ENCODE measurements at regions not wholly inside any gene's neighbourhood (a gene's known extent, or its start where the extent isn't known, plus 50 kb on each side); places are given as distances from the start of the nearest gene placed in this dataset.

GRCh38 chr6:144697801-144698200 is 412.7 kb downstream of the UTRN start:
- no peak overlapping the region for H3K4me2 ChIP-seq
- no peaks in the 10 kb centered on the region for H3K79me2 ChIP-seq (ENCODE audit: insufficient read depth, low read depth)
- no peaks in the 10 kb centered on the region for H3K27me3 ChIP-seq (ENCODE audit: insufficient read depth, low read depth)
- TF ChIP-seq, protein P1, sequence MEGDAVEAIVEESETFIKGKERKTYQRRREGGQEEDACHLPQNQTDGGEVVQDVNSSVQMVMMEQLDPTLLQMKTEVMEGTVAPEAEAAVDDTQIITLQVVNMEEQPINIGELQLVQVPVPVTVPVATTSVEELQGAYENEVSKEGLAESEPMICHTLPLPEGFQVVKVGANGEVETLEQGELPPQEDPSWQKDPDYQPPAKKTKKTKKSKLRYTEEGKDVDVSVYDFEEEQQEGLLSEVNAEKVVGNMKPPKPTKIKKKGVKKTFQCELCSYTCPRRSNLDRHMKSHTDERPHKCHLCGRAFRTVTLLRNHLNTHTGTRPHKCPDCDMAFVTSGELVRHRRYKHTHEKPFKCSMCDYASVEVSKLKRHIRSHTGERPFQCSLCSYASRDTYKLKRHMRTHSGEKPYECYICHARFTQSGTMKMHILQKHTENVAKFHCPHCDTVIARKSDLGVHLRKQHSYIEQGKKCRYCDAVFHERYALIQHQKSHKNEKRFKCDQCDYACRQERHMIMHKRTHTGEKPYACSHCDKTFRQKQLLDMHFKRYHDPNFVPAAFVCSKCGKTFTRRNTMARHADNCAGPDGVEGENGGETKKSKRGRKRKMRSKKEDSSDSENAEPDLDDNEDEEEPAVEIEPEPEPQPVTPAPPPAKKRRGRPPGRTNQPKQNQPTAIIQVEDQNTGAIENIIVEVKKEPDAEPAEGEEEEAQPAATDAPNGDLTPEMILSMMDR (conservative IDR thresholded peaks at IDR 0.05; ENCODE audit: low read depth, low read length), result no peak
- no peak overlapping the region for H3K9ac ChIP-seq
- H4K20me1 ChIP-seq (ENCODE audit: insufficient read depth), result no peaks in the 10 kb centered on the region
- no peaks in the 10 kb centered on the region for H3K4me1 ChIP-seq (ENCODE audit: low read depth, poor library complexity, severe bottlenecking)
- no peak overlapping the region for H3K27ac ChIP-seq
- H3K36me3 ChIP-seq (ENCODE audit: insufficient read depth), result no peaks in the 10 kb centered on the region
- H3K4me3 ChIP-seq (IDR thresholded peaks at IDR 0.05; ENCODE audit: insufficient read depth, low read depth, low read length), result no peak overlapping the region
- no peak overlapping the region for H2AFZ ChIP-seq (ENCODE audit: low read depth)

DNA sequence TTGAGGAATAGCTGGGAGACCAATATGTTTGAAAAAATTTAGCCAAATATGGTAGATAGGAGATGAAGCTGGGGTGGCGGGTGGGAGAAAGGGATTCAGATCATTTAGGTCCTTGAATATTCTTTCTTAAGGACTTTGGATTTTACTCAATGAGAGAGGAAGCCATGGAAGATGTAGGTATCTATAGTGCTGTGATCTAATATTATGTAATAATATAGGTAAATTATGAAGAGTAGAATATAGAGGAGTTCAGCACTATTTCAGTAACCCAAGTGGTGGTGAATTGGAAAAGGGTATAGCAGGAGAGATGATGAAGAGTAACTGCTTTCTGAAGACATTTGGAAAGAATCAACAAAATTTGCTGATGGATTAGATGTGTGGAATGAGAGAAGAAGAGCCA is 417.6 kb downstream of the UTRN start:
- TF ChIP-seq, protein P1 (conservative IDR thresholded peaks at IDR 0.05; ENCODE audit: low read depth, low read length), result no peak
- H3K4me1 ChIP-seq (ENCODE audit: low read depth, poor library complexity, severe bottlenecking), result peaks cover 7% of the 10 kb centered on the region
- no peak overlapping the region for H2AFZ ChIP-seq (ENCODE audit: low read depth)
- H3K36me3 ChIP-seq (ENCODE audit: insufficient read depth), result no peaks in the 10 kb centered on the region
- H3K4me2 ChIP-seq, result no peak overlapping the region
- no peaks in the 10 kb centered on the region for H3K79me2 ChIP-seq (ENCODE audit: insufficient read depth, low read depth)
- no peak overlapping the region for H3K4me3 ChIP-seq (IDR thresholded peaks at IDR 0.05; ENCODE audit: insufficient read depth, low read depth, low read length)
- H3K27ac ChIP-seq, result no peak overlapping the region
- no peaks in the 10 kb centered on the region for H4K20me1 ChIP-seq (ENCODE audit: insufficient read depth)
- no peaks in the 10 kb centered on the region for H3K27me3 ChIP-seq (ENCODE audit: insufficient read depth, low read depth)
- H3K9ac ChIP-seq, result no peak overlapping the region

- Histone ChIP-seq H3K36me3 (ENCODE audit: insufficient read depth) (no peaks in the 10 kb centered on the region), H3K79me2 (ENCODE audit: insufficient read depth, low read depth) (no peaks in the 10 kb centered on the region), H3K4me3 (IDR thresholded peaks at IDR 0.05; ENCODE audit: insufficient read depth, low read depth, low read length) (no peak overlapping the region), H3K4me2 (no peak overlapping the region), H2AFZ (ENCODE audit: low read depth) (no peak overlapping the region), H3K4me1 (ENCODE audit: low read depth, poor library complexity, severe bottlenecking) (peaks cover 22% of the 10 kb centered on the region), H3K27me3 (ENCODE audit: insufficient read depth, low read depth) (no peaks in the 10 kb centered on the region), H3K9ac (no peak overlapping the region), H4K20me1 (ENCODE audit: insufficient read depth) (no peaks in the 10 kb centered on the region), H3K27ac (no peak overlapping the region)
- TF ChIP-seq, protein P1 (conservative IDR thresholded peaks at IDR 0.05; ENCODE audit: low read depth, low read length), result no peak
Measured at GRCh38 chr6:144710207-144710606, 425.1 kb downstream of the UTRN start.

DNA sequence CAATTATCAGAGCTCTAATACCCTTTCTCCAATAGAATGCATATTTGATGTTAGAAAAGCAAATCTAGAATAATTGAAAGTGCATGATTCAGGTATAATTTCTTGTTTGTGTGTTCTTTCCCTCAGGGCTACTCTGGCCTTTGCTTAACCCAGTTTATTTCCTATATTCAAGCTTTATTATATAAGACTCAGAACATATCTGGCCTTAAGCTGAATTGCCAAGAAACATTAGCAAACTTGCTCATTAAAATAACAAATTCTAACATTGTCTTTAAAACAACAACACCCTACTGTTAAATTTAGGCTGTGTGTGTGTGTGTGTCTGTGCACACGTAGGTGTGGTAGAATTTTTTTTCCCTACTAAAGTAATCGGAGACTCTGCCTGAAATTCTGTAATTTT is 426.5 kb downstream of the UTRN start:
- H3K9ac ChIP-seq, result no peak overlapping the region
- H3K27ac ChIP-seq, result no peak overlapping the region
- H3K4me3 ChIP-seq (IDR thresholded peaks at IDR 0.05; ENCODE audit: insufficient read depth, low read depth, low read length), result no peak overlapping the region
- H3K4me2 ChIP-seq, result no peak overlapping the region
- TF ChIP-seq, protein P1 (conservative IDR thresholded peaks at IDR 0.05; ENCODE audit: low read depth, low read length), result no peak
- peaks cover 37% of the 10 kb centered on the region for H3K4me1 ChIP-seq (ENCODE audit: low read depth, poor library complexity, severe bottlenecking)
- H3K79me2 ChIP-seq (ENCODE audit: insufficient read depth, low read depth), result no peaks in the 10 kb centered on the region
- no peaks in the 10 kb centered on the region for H3K36me3 ChIP-seq (ENCODE audit: insufficient read depth)
- no peaks in the 10 kb centered on the region for H4K20me1 ChIP-seq (ENCODE audit: insufficient read depth)
- H2AFZ ChIP-seq (ENCODE audit: low read depth), result no peak overlapping the region
- H3K27me3 ChIP-seq (ENCODE audit: insufficient read depth, low read depth), result no peaks in the 10 kb centered on the region

Measured in KMS-11 (cell line).